ENCODE measurements at regions not wholly inside any gene's neighbourhood (a gene's known extent, or its start where the extent isn't known, plus 50 kb on each side); places are given as distances from the start of the nearest gene placed in this dataset.

GRCh38 chr4:151921811-151922210 is 161.0 kb upstream of the GATB start:
- TF ChIP-seq CTCF (IDR thresholded peaks at IDR 0.05) (no peak), EZH2phosphoT487 (IDR thresholded peaks at IDR 0.05) (no peak)
